ENCODE measurements at regions not wholly inside any gene's neighbourhood (a gene's known extent, or its start where the extent isn't known, plus 50 kb on each side); places are given as distances from the start of the nearest gene placed in this dataset.

DNA sequence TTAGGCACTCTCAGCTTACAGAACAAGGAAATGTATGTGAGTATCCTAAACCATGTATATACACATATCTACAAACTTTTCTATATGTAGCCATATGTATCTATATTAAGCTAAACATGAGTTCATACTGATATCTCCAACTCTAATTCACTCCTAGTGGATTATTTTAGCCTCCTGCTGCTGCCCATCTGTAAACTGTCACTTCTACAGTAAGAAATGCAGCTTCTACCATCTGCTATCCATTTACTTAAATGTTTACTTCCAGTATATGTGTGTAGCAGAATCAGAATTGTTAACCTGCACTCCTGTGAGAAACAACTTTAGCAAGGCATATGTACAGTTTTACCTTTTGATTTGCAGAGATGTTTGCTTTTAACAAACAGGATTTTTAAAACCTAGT, 478.5 kb upstream of the CBLB start:
- TF ChIP-seq POLR2A (IDR thresholded peaks at IDR 0.05; ENCODE audit: low read depth, low read length) = no peak
- TF ChIP-seq POLR2AphosphoS5 (IDR thresholded peaks at IDR 0.05; ENCODE audit: low read depth, low read length) = no peak

All from GM12892 (cell line).